GM23338 (cell line): ENCODE measurements at regions not wholly inside any gene's neighbourhood (a gene's known extent, or its start where the extent isn't known, plus 50 kb on each side); places are given as distances from the start of the nearest gene placed in this dataset.

Source experiments
- ATAC-seq: fragments of 200-7000 bp; cut with Tn5 transposase; 3 replicates; pipeline ENCODE4 v1.9.1; 2020
- DNase-seq: peaks from one replicate; pipeline ENCODE4 v3.0.0-alpha.2; 2015; ENCODE audit warnings: low spot score
- H2AFZ ChIP-seq: fragments of 200-600 bp; sonication (generic); 2 replicates; pipeline ENCODE4 v1.8.0; 2016; ENCODE audit warnings: antibody characterized with exemption, mild to moderate bottlenecking, moderate library complexity
- H3F3A ChIP-seq: fragments of 200-600 bp; sonication (generic); replicated peaks from 2 replicates; pipeline ENCODE4 v1.8.0; 2017; ENCODE audit warnings: antibody characterized with exemption, mixed run types, low read depth
- H3K27ac ChIP-seq: fragments of 200-600 bp; sonication (generic); 2 replicates; pipeline ENCODE4 v1.6.1; 2016; ENCODE audit warnings: low read depth
- H3K27me3 ChIP-seq: fragments of 200-600 bp; sonication (generic); 2 replicates; pipeline ENCODE4 v1.8.0; 2016; ENCODE audit warnings: mild to moderate bottlenecking, mixed run types, moderate library complexity; ENCODE audit not compliant: insufficient read depth
- H3K36me3 ChIP-seq: fragments of 200-600 bp; sonication (generic); 2 replicates; pipeline ENCODE4 v1.8.0; 2016; ENCODE audit warnings: mild to moderate bottlenecking; ENCODE audit not compliant: insufficient read depth
- H3K4me1 ChIP-seq: fragments of 200-600 bp; sonication (generic); 2 replicates; pipeline ENCODE4 v1.8.0; 2016; ENCODE audit warnings: mild to moderate bottlenecking, moderate library complexity; ENCODE audit not compliant: insufficient read depth
- H3K4me2 ChIP-seq: fragments of 200-600 bp; sonication (generic); 2 replicates; pipeline ENCODE4 v1.7.1; 2017; ENCODE audit warnings: mixed run types
- H3K4me3 ChIP-seq: fragments of 200-600 bp; sonication (generic); 2 replicates; pipeline ENCODE4 v1.6.1; 2016; ENCODE audit warnings: mixed run types
- H3K79me2 ChIP-seq: fragments of 200-600 bp; sonication (generic); replicated peaks from 2 replicates; pipeline ENCODE4 v1.8.0; 2017; ENCODE audit warnings: mild to moderate bottlenecking; ENCODE audit not compliant: insufficient read depth
- H3K9me2 ChIP-seq: fragments of 200-600 bp; sonication (generic); 2 replicates; pipeline ENCODE4 v1.8.0; 2017; ENCODE audit not compliant: insufficient read depth
- H4K20me1 ChIP-seq: fragments of 200-600 bp; sonication (generic); replicated peaks from 2 replicates; pipeline ENCODE4 v1.8.0; 2017; ENCODE audit warnings: mild to moderate bottlenecking; ENCODE audit not compliant: insufficient read depth
- H3K27ac Mint-ChIP-seq: 2 replicates; pipeline ENCODE4 v1.8.0; 2020; ENCODE audit warnings: inconsistent platforms, mild to moderate bottlenecking, moderate library complexity, mixed read lengths
- H3K27me3 Mint-ChIP-seq: 3 replicates; pipeline ENCODE4 v1.8.0; 2022; ENCODE audit warnings: low read depth, mild to moderate bottlenecking, moderate library complexity, mixed read lengths, inconsistent platforms; ENCODE audit not compliant: insufficient read depth, poor library complexity
- H3K36me3 Mint-ChIP-seq: 3 replicates; pipeline ENCODE4 v1.8.0; 2021; ENCODE audit warnings: low read depth, mild to moderate bottlenecking, inconsistent platforms, moderate library complexity, mixed read lengths
- H3K4me1 Mint-ChIP-seq: 3 replicates; pipeline ENCODE4 v1.8.0; 2020; ENCODE audit warnings: mild to moderate bottlenecking, inconsistent platforms, mixed read lengths
- H3K4me3 Mint-ChIP-seq: 3 replicates; pipeline ENCODE4 v1.8.0; 2021; ENCODE audit warnings: moderate library complexity, mild to moderate bottlenecking, inconsistent platforms, mixed read lengths
- H3K9me3 Mint-ChIP-seq: 3 replicates; pipeline ENCODE4 v1.8.0; 2020; ENCODE audit warnings: moderate library complexity, mild to moderate bottlenecking, inconsistent platforms, mixed read lengths
- CREB1 ChIP-seq: fragments of 250-450 bp; sonication (Bioruptor Pico); IDR thresholded peaks from 2 replicates; pipeline ENCODE4 v1.5.0; 2020; ENCODE audit warnings: low read depth, mild to moderate bottlenecking, moderate library complexity
- CTCF ChIP-seq, 2 experiments: fragments of 200-600 bp in 1 of 2; sonication (generic) in 1 of 2; conservative IDR thresholded peaks; 2 replicates each; pipeline versions ENCODE4 v1.5.1 to v1.6.1; 2016 to 2017; ENCODE audit warnings: antibody characterized with exemption in 2 of 2, low read depth in 2 of 2, mild to moderate bottlenecking in 2 of 2, moderate library complexity in 1 of 2
- ETS1 ChIP-seq: IDR thresholded peaks from 2 replicates; pipeline ENCODE4 v1.6.1; 2016; ENCODE audit warnings: antibody characterized with exemption
- EZH2 ChIP-seq: fragments of 200-600 bp; sonication (generic); IDR thresholded peaks from one replicate; pipeline ENCODE4 v1.8.0; 2017; ENCODE audit warnings: antibody characterized with exemption, mild to moderate bottlenecking, low read depth; ENCODE audit not compliant: unreplicated experiment
- EZH2phosphoT487 ChIP-seq: fragments of 200-600 bp; sonication (generic); IDR thresholded peaks from one replicate; pipeline ENCODE4 v1.8.1; 2018; ENCODE audit warnings: antibody characterized with exemption; ENCODE audit not compliant: unreplicated experiment
- JUNB ChIP-seq: IDR thresholded peaks from one replicate; pipeline ENCODE4 v1.6.1; 2016; ENCODE audit warnings: antibody characterized with exemption; ENCODE audit not compliant: unreplicated experiment
- NANOG ChIP-seq: IDR thresholded peaks from 2 replicates; pipeline ENCODE4 v1.6.1; 2016; ENCODE audit warnings: antibody characterized with exemption, borderline replicate concordance
- POLR2AphosphoS5 ChIP-seq: IDR thresholded peaks from 2 replicates; pipeline ENCODE4 v1.6.1; 2016; ENCODE audit warnings: antibody characterized with exemption, low read depth
- REST ChIP-seq: IDR thresholded peaks from one replicate; pipeline ENCODE4 v1.6.1; 2018; ENCODE audit warnings: antibody characterized with exemption; ENCODE audit not compliant: unreplicated experiment
- STAT1 ChIP-seq: IDR thresholded peaks from one replicate; pipeline ENCODE4 v1.6.1; 2016; ENCODE audit warnings: antibody characterized with exemption; ENCODE audit not compliant: unreplicated experiment
- ZNF114 ChIP-seq: fragments of 250-450 bp; sonication (Bioruptor Pico); IDR thresholded peaks from 2 replicates; pipeline ENCODE4 v1.5.0; 2020; ENCODE audit warnings: mild to moderate bottlenecking, moderate library complexity
- ZNF331 ChIP-seq: fragments of 250-450 bp; sonication (Bioruptor Pico); IDR thresholded peaks from 2 replicates; pipeline ENCODE4 v1.5.0; 2020; ENCODE audit warnings: low read depth, mild to moderate bottlenecking, moderate library complexity
- ZNF462 ChIP-seq: fragments of 250-450 bp; sonication (Bioruptor Pico); IDR thresholded peaks from 2 replicates; pipeline ENCODE4 v1.5.0; 2020; ENCODE audit warnings: mild to moderate bottlenecking, moderate library complexity

GRCh38 chr18:30596635-30597034, 445.9 kb downstream of the DSC3 start:
- no peaks in the 10 kb centered on the region for H4K20me1 ChIP-seq
- H3K79me2 ChIP-seq: no peaks in the 10 kb centered on the region
- no peak overlapping the region for H3K27ac ChIP-seq
- no peak overlapping the region for H3K4me3 ChIP-seq
- no peaks in the 10 kb centered on the region for H3F3A ChIP-seq
- H3K36me3 ChIP-seq: no peaks in the 10 kb centered on the region
- no peaks in the 10 kb centered on the region for H3K9me2 ChIP-seq
- no peaks in the 10 kb centered on the region for H3K27me3 Mint-ChIP-seq
- no peaks in the 10 kb centered on the region for H3K36me3 Mint-ChIP-seq
- H3K4me2 ChIP-seq: no peak overlapping the region
- no peak for DNase-seq
- H3K4me1 Mint-ChIP-seq: peaks cover 6% of the 10 kb centered on the region; the same call in 2 of the 3 replicates
- H3K27me3 ChIP-seq: no peaks in the 10 kb centered on the region
- H3K27ac Mint-ChIP-seq: no peak overlapping the region
- H3K4me1 ChIP-seq: no peaks in the 10 kb centered on the region
- no peak overlapping the region for H3K4me3 Mint-ChIP-seq
- ATAC-seq: no peak
- H2AFZ ChIP-seq: no peak overlapping the region
- no peaks in the 10 kb centered on the region for H3K9me3 Mint-ChIP-seq
- TF ChIP-seq JUNB: no peak
- no peak for TF ChIP-seq STAT1
- TF ChIP-seq ZNF331: no peak
- no peak for TF ChIP-seq ZNF462 (CRISPR knock-in tag)
- TF ChIP-seq REST: no peak
- TF ChIP-seq POLR2AphosphoS5: no peak
- TF ChIP-seq EZH2: no peak
- no peak for TF ChIP-seq CTCF (conservative IDR thresholded peaks at IDR 0.05; ENCODE audit: low read depth in 2 of 2)
- TF ChIP-seq NANOG: no peak
- TF ChIP-seq CREB1: no peak
- TF ChIP-seq ZNF114: no peak
- TF ChIP-seq EZH2phosphoT487: no peak
- no peak for TF ChIP-seq ETS1
